NCI-H774 (cell line): ENCODE measurements at regions not wholly inside any gene's neighbourhood (a gene's known extent, or its start where the extent isn't known, plus 50 kb on each side); places are given as distances from the start of the nearest gene placed in this dataset.
A peak's percentile ranks its signal among the peaks of the same experiment; 100 is the strongest.
"Not testable (repeated sequence)": the region's sequence is repeated elsewhere in the genome, so short reads cannot be mapped to it uniquely, and the experiment has no call there.

ENCODE experiments used
- DNase-seq: peaks from one replicate; lab custom pipeline; 2025; lab: John Stamatoyannopoulos, UW

DNA sequence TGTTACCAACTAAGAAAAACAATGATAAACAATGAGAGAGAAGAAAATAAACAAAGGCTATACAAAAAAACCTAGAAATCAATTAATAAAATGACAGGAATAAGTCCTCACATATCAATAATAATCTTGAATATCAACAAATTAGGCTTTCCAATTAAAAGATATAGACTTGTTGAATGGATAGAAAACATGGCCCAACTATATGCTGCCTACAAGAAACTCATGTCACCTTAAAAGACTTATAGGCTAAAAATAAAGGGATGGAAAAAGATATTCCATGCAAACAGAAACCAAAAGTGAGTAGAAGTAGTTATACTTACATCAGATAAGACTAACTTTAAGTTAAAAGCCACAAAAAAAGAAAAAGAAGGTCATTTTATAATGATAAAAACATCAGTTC, 183.9 kb downstream of the MYRFL start:
- no peak for DNase-seq

- DNase-seq = no peak
These were observed 186.3 kb downstream of the MYRFL start for GRCh38 chr12:70011353-70011752.

DNA sequence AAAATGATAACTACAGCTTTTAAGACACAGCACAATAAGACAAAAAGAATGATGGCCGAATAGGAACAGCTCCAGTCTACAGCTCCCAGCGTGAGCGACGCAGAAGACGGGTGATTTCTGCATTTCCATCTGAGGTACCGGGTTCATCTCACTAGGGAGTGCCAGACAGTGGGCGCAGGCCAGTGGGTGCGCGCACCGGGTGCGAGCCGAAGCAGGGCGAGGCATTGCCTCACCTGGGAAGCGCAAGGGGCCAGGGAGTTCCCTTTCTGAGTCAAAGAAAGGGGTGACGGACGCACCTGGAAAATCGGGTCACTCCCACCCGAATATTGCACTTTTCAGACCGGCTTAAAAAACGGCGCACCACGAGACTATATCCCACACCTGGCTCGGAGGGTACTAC, 188.0 kb downstream of the MYRFL start:
- DNase-seq = not testable (repeated sequence)

GRCh38 chr12:70028515-70028914, 203.5 kb downstream of the MYRFL start:
- no peak for DNase-seq

GRCh38 chr12:70028918-70029317, 203.9 kb downstream of the MYRFL start:
- no peak for DNase-seq

GRCh38 chr12:70031046-70031445, 206.0 kb downstream of the MYRFL start:
- DNase-seq = peak; percentile 22

DNA sequence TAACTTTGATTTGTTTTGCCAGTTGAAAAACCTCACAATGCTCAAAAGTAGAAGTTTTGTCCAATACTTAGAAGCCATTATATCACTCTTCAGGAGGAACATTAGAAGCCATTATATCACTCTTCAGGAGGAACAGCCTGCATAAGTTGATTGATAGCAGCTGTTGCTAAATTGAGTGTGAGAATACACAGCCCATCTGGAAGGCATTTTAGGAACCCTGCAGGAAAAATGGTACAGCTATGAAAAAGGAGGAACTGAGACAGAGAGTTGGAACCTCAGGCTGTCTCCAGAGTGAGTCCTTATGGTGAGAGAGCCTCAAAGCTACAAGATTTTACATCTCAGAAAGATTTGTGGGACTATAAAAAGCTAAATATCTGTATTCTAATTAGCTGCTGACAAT, 207.0 kb downstream of the MYRFL start:
- no peak for DNase-seq

GRCh38 chr12:70033310-70033709, 208.3 kb downstream of the MYRFL start:
- no peak for DNase-seq

DNA sequence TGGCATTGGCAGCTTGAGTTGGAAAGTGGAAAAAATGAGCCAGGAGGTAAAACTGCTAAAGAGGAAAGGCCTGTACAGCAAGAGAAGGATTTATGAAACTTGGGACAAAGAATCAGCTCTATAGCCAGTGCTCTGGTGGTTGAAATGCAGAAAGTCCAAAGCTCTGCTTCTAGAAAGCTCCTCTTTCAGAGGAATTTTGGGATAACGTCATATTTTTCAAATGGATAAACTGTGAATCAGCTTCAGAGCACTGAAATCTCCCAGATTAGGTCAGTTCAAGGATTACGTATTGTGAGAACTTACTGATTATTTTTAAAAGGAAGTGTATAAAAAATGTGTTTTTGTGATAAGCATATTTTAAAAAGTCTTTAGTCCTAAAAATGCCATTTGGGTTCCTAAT, 203.1 kb upstream of the CNOT2 start:
- DNase-seq = no peak

DNA sequence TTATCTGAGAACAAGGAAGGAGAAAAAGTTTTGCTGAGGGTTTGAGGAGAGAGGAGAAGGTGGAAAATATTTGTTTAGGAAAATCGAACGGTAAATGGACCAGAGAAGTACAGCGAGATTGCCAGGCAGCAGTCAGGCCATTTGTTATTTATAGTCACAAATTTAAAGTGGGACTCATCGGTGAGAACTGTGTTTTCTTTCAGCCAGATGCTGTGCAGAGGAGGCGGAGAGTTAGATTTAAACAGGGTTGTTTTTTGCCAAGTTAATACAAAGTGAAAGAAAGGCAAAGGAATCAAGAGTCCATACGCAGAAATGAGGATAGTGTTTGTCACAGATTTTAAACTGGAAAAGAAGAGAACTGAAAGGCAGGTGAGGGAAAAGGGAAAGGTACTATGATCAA, 200.6 kb upstream of the CNOT2 start:
- no peak for DNase-seq

GRCh38 chr12:70043490-70044138, 199.6 kb upstream of the CNOT2 start:
- DNase-seq = no peak

DNA sequence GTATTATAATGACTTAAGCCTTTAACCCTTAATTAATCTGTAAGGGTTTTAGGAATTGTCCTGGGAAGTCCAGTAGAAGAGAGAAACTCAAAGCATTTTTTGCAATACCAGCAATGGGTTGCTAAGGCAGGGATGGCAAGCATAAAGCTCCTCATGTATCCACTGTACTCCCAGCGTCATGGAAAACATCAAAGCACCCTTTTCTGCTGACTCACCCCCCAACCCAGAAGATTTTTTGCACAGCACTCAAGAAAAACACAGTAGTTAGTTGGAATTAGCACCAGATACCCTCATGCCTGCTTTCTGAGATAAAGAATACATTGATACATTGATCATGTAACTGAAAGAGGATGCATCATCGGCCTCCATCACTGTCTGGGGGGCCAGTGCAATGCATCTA, 199.1 kb upstream of the CNOT2 start:
- DNase-seq = no peak

DNA sequence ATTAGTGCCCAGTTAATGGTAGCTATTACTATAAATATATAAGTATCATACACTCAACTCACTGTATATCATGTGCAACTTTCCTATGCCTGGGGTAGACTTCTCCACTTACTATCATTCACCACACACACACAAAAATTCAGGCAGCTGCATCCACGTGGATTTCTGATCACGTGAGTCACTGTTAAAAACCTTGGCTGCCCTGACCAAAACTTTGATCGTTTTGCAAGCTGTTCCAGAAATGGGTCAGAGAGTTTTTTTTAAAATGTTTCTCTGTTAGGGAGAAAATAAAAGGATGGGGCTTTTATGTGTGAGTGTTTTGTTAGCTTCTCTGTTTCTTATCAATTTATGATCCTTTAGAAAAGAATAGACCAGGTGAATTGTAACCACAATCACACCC, 198.2 kb upstream of the CNOT2 start:
- no peak for DNase-seq

GRCh38 chr12:70045514-70045913, 197.7 kb upstream of the CNOT2 start:
- DNase-seq = no peak

DNA sequence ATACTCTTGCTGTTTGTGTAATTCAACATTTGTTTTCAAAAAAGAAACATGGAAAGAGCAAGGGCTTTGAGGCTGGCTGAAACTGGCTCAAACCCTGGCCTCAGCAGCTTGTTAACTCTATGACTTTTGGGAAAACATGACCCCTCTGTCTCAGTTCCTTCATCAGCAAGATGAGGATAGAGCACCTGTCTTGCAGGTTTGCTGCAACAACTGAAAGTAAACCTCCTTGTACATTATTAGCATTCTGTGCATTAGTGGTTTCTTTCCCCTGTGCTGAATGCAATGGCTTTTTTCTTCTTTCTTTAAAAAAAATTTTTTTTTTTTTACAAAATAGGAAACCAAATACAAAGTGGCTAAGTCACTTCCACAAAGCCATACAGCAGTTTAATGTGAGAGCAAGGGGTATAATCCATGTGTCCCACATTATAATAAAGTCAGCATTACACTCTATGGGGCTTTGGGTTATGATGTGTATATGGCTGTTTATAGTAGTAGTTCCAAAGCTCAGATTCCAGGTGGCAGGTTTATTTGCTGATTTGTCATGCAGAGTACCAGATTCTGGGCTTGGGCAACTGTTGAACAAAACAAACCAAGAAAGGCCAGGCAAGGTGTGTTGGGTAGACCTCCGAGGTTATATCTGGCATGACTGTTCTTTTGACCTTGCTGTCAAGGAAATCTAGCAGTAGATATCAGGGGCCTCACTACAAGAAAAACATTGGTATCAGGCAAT, 194.5 kb upstream of the CNOT2 start:
- DNase-seq = no peak

DNA sequence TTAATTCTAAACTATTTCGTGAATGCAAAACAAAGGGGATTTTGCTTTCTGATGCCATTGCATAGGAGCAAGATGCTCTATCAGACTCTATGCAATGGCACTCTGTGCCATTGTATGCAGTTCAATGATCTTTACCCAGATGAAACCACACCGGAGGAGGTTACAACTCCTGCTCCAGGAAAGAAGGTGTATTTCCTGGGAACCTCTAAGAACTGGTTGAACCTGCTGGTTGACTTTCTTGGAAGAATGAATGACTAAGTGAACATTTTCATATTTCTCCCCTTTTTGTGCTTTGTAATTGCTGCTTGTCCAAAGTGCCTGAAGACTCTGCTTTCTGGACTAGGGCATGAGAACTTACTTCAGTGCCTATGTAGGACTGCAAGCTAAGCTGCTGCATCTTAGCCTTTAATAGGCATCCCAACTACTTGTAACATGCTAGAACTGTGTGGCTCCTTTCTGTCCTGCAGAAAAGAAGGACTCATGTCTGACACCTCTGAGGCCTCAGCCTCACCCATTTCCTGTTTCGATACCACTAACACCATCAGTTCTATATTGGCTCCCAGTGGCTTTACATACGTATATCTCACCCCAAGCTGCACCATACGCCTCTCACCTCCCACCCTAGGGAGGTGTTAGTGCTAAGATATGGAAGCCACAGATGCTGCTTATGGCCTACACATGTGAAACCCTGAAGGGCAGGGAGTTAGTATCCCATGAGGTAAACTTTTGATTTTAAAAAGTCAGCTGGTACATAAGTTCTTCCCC, 193.5 kb upstream of the CNOT2 start:
- no peak for DNase-seq

- DNase-seq = no peak
These were observed 190.8 kb upstream of the CNOT2 start for GRCh38 chr12:70052476-70052875.

DNA sequence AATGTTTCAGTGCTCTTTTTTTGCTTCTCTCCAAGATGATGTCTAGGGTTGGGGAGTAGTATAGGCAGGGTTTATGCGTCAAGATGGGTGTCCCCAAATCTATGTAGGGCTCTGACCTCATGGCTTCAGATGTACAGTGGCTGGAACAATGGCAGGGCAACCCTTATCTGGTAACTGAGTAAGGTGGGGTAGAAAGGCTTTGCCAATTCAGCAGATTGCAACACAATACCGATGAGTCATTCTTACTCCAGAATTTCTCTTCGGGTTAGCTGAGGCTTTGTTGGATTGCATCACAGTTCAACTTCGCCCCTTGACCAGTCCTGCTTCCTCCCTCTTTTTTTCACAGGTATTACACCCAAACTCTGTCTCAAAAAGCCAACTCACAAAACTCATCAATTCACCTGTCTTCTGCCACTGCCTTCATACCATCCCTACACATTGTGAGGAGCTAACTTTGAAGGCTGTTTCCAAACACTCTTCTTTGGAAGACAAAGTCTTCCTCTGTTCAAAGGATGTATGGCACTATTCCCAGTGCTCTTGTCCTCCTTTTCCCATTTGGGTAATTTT, 190.2 kb upstream of the CNOT2 start:
- DNase-seq = no peak

DNA sequence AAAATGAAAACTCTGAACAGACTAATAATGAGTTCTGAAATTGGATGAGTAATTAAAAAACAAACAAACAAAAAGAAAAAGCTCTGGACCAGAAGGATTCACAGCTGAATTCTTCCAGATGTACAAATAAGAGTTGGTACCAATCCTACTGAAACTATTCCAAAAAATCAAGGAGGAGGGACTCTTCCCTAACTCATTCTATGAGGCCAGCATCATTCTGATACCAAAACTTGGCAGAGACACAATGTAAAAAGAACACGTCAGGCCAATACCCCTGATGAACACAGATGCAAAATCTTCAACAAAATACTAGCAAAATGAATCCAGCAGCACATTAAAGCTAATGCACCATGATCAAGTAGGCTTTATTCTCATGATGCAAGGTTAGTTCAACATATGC, 183.9 kb upstream of the CNOT2 start:
- no peak for DNase-seq

GRCh38 chr12:70060634-70061033, 182.6 kb upstream of the CNOT2 start:
- no peak for DNase-seq

DNA sequence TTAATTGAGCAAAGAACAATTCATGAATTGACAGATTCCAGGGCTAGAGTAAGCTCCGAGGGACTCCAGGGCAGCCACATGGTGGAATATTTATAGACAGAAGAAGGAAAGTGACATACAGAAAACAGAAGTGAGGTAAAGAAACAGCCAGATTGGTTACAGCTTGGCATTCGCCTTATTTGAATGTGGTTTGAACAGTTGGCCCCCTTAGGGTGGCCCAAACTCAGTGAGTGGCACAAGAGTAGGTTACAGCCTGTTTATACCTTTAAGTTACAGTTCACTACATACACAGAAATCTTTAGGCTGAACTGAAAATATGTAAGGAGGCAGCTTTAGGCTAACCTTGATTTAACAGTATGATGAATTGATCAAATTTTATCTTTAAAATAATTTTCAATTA, 174.5 kb upstream of the CNOT2 start:
- no peak for DNase-seq

GRCh38 chr12:70069221-70070105, 173.8 kb upstream of the CNOT2 start:
- no peak for DNase-seq
